Smooth muscle cell of the brain vasculature (primary cell): ENCODE measurements at regions not wholly inside any gene's neighbourhood (a gene's known extent, or its start where the extent isn't known, plus 50 kb on each side); places are given as distances from the start of the nearest gene placed in this dataset.
"Not testable (repeated sequence)": the region's sequence is repeated elsewhere in the genome, so short reads cannot be mapped to it uniquely, and the experiment has no call there.

Source experiments
- DNase-seq: peaks from one replicate; pipeline ENCODE4 v3.0.0-alpha.2; 2012; ENCODE audit warnings: low read depth, low spot score

DNA sequence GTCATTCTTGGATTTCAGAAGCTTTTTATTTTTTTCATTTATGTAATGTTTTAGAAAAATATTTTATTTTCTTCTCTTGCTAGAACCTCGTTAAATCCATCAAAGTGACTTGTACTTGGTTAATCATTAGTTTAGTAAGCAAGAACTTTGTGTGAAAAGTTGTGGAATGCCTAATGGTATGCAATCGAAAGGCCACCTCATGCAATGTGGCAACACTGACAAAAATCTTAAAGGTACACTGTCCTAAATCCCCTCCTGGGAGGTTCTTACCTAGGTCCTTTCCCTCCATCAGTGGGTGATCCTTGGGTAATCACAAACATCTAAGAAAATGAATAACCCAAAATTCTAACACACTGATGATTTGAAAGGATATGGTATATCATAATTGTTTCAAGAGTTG is 304.2 kb downstream of the DNAH5 start:
- no peak for DNase-seq

DNA sequence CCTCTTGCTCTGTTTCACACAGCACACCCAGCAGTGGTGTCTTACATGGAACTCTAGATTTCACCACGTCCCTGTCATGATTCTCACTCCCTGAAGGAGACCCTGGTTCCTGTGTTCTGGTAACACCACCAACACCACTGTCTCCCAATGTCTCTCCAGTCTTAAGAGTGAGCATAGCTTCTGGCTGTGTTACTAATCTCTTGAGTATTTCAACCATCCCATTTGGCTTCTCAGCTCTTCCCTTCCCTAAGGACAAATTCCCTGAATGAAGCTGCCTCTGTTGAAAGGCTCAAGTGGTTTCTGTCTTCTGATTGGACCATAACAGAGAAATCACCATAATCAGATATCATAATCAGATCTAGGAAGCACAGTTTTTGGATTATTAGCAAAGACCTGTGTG is 311.8 kb downstream of the DNAH5 start:
- no peak for DNase-seq

DNA sequence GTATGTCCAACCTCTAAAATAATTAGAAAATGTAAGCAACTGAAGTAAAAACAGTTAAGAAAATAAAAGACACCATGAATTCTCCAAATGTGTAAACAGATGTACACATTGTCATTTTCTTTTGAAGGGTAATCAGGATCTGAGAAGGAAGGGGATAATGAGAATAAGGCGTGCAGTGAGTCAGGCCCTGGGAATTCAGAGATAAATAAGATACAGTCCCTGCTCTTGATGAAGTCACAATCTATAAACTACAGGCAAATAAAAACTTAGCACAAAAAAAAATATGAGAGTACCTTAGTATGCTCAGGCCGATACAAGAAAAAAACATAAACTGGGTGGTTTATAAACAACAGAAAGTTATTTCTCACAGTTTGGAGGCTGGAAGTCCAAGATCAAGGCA is 315.3 kb downstream of the DNAH5 start:
- DNase-seq = no peak

DNA sequence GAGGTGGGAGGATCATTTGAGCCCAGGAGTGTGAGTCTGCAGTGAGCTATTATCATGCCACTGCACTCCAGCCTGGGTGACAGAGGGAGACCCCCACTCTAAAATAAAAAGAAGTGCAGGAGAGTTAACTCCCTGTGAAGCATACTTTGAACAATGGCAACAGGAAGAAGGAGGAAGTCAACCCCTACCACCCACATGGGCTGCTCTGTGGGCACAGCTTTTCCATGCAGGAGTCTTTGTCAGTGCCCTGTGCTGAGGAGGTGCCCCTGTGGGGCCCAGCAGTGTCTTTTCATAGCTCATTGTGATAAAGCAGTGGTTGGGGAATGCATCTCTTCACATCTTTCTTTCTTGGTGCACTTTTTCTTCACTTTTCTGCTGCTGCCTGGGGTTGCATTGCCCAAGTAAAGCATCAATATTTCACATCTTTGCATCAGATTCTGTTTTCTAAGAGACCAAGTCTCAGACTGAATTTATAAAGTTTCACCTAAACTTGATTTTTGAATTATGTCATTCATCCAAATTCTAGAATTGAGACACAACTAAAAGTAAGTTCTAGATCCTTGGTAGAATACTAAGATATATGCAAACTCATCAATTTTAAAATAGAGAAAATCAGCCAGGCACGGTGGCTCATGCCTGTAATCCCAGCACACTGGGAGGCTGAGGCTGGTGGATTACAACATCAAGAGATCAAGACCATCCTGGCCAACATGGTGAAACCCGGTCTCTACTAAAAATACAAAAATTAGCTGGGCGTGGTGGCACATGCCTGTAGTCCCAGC is 316.6 kb downstream of the DNAH5 start:
- DNase-seq = no peak

DNA sequence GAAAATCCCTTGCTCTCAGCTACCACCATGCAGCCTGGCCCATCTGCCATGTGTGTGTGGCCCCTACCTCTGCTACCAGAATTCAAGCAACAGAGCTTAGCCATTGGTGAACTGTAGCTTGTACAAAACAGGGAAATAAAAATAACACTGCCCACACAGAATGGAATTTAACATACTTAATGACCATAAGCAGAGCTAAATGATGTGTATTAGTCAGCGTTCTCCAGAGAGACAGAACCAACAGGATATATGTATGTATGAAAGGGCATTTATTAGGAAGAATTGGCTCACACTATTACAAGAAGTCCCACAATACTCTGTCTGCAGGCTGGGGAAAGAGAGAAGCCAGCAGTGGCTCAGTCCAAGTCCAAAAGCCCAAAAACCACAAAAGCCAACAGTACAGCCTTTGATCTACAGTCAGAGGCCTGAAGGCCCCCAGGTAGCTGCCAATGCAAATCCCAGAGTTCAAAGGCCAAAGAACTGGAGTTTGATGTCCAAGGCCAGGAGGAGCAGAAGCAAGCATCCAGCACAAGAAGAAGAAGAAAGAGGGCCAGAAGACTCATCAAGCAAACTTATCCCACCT is 318.8 kb downstream of the DNAH5 start:
- no peak for DNase-seq

DNA sequence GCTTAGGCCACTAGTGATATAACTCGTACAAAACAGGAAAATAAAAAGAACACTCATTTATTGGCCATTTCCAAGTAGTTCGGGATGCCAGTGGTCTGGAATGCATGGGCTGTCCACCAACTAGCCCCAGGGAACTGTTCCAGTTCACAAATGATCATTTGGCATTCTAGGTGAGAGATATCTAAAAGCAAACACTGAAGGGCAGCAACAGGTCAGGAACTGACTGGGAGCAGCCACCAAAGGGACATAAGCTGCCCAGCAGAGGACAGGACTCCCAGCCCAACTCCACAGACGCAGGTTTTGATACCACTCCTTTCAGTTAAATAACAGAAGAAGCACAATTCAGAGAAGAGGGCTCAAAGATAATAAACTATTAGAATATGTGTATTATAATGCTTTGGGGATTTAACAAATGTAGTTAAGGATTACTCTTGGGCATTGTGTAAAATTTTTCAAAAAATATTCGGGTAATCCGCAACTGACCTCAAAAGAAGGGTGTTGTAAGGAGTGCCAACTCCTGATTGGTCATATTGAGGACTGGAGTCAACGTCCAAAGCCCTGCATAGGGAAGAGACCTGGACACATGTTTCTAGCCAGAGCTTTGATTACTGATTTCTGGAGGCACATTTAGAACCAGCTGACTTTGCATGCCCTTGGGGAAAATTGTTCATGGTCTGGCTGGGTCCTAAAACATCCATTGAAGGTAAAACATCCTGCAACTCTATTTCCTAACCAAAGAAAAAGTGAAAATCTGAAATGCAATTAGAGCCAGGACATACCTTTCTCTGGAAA is 320.0 kb downstream of the DNAH5 start:
- no peak for DNase-seq

DNA sequence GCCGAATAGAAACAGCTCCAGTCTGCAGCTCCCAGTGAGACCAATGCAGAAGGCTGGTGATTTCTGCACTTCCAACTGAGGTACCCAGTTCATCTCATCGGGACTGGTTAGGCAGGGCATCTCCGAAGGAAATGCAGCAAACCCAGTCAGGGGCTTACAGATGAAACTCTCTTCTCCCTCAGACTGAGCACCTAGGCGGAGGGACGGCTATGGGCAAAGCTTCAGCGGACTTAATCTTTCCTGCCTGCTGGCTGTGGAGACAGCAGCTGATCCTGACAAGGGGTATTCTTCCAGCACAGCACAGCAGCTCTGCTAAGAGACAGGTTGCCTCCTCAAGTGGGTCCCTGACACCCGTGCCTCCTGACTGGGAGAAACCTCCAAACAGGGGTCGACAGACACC is 330.9 kb downstream of the DNAH5 start:
- DNase-seq = no peak

DNA sequence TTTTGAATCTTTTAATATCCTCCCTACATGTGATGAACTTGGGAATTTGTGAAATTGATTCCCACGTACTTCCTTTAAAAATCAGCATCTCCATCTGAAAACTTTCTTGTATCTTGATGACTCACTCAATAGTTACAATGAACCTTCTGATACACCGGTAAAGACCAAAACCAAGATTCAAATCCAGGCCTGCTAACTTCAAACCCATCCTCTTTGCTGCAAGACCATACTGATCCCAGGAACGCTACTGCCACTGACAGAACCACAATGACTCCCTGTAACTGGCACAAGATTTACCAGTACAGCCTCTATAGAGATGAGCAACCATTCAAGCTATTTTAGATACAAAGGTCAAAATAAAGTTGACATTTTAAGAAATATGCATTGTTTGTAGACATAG is 332.9 kb downstream of the DNAH5 start:
- DNase-seq = no peak

DNA sequence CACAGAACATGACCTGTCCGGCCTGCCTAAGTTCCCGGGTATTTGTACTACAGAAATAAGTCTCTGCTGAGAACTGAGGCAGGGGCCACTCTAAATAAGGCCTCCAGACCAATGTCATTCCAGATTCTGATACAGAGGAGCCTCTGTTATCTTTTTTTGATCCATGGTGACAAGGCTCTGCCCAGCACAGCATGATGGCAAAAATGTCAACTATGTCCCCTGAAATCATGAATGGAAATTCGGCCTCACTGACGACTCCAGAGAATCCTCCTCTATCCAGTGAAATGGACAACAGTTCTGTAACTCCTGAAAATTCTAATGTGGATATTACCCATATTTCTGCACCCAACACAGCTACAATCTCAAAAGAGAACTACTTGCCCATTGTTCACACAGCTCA is 335.0 kb downstream of the DNAH5 start:
- DNase-seq = no peak

DNA sequence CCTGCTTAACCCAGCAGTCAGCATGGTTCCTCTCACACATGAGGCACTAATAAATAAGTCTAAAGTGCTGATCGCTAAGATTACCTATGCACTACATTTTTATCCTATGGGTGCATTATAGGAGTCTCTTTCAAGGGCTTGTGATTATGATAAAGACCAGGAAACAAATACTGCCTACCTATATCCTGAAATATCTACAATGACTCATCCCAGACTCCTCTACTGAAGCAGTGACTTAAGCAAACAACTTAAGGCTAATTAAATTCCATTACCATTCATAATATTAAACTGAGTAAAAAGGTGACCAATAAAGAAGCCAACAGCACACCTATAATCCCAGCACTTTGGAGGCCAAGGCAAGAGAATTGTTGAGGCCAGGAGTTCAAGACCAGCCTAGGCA is 338.4 kb downstream of the DNAH5 start:
- no peak for DNase-seq

DNA sequence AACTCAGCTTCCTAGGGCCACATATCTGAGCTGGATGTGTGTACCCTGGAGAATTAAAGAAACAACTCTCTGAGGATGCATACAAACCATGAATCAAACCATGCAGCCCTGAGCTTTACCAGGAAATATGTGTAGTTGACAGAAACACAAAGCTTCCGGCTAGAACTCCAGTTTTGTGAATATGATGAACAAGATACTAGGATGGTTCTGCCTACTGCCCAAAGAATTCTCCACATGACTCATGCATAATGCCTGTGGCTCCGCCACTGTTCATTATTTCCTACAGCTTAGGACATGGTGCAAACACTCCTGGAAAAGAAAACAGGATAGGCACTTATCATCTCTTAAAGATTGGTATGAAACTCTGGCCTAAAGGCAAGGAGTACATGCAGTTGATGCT is 343.4 kb downstream of the DNAH5 start:
- DNase-seq = no peak

DNA sequence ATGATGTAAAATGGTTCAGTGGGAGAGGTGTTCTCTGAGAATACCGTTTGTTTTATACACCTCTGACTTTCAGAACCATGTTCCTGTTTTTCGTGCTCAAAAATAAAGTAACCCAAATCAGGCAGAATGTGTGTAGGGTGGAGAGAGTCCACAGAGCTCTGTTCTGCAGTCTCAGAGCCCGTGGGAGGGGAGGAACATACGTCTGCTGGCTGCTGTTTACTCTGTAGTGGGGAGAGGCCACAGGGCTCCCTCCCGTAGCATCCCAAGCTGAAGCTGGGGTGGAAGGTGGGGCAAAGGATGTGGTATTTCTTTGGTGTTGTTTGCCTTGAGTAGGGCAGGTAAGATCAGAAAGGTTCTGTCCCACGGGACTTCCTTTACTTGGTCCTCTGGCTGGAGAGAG is 348.5 kb downstream of the DNAH5 start:
- no peak for DNase-seq

DNA sequence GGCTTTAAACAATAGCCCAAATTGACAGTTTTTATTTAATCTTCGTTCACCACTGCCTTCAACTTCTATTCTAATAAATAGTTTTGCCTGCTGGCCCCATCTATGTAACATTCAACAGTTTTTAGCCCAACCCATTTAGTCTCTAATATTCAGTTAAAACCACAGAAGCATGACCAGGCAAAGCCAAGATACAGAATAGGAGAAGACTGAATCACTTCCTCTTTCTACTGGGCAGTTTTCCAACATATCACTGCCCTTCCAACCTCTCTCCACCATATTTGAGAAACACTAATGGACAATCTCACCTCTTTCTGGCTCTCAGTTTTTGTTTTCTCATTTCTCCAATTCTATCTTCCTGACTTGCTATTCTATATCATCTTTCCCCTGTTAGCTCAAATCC is 352.9 kb downstream of the DNAH5 start:
- DNase-seq = no peak

DNA sequence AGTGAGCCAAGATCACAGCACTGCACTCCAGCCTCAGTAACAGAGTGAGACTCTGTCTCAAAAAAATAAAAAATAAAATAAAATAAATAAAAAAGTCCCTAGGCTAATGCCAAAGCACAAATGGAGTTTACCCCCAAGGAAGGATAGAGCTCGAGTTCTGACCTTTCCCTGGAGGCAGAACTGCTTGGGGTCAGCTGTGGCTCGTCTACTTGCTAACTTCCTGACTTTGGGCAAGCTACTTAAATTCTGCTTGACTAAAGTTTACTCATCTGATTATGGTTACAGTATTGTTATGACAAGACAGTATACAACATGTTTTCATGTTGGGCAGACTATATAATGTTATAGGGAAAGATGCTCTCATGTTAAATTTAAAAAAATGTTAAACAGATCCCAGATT is 359.2 kb downstream of the DNAH5 start:
- DNase-seq = no peak

DNA sequence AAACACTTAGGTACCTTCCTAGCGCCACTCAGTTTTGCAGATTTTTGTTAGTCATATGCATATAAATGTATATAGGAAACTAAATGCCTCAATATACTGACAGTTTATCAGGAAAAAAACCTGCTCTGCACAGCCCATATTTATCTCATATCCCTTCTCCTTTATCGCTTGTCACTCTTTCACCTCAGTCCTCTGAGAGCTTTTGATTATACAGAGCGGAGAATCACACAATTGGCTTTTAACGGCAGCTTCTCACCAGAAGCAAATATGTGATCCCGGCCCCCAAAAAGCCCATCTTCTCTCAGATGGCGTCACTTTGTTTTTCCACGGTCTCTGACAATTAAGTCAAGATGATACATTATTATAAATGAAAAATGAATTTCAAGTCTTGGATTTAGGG is 362.6 kb downstream of the DNAH5 start:
- DNase-seq = no peak

DNA sequence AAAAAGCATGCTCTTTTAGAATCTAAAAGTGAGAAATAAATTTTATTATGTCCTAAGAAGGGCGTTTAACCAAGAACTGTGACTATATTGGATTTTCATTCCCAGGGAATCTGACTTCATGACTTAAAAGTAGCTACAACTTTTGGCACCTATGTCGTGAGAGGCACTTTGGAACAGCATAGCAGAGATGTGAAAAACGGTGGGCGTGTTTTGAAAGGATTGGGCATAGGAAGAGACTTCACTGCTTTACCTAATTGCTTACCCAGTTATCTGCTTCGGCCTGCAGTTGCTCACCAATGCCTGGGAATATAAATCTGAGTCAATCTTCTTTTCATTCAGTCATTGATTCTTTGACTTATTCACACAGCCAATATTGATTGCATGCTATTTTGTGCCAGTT is 363.4 kb downstream of the DNAH5 start:
- no peak for DNase-seq

DNA sequence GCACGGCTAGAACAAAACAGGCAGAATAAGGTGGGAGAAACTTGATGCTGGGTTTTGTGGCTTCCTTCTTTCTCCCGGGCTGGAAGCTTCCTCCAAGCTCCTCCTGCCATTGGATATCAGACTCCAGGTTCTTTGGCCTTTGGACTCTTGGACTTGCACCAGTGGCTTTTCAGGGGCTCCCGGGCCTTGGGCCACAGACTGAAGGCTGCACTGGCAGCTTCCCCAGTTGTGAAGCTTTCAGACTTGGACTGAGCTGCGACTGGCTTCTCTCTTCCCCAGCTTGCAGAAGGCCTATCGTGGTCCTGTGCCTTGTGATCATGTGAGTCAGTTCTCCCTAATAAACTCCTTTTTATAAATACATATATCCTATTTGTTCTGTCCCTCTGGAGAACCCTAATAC is 364.4 kb downstream of the DNAH5 start:
- no peak for DNase-seq

DNA sequence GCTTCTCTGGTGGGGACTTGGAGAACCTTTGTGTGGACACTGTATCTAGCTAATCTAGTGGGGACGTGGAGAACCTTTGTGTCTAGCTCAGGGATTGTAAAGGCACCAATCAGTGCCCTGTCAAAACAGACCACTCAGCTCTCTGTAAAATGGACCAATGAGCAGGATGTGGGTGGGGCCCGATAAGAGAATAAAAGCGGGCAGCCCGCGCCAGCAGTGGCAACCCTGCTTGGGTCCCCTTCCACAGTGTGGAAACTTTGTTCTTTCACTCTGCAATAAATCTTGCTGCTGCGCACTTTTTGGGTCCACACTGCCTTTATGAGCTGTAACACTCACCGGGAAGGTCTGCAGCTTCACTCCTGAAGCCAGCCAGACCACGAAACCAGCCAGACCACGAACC is 365.4 kb downstream of the DNAH5 start:
- not testable (repeated sequence) for DNase-seq

DNA sequence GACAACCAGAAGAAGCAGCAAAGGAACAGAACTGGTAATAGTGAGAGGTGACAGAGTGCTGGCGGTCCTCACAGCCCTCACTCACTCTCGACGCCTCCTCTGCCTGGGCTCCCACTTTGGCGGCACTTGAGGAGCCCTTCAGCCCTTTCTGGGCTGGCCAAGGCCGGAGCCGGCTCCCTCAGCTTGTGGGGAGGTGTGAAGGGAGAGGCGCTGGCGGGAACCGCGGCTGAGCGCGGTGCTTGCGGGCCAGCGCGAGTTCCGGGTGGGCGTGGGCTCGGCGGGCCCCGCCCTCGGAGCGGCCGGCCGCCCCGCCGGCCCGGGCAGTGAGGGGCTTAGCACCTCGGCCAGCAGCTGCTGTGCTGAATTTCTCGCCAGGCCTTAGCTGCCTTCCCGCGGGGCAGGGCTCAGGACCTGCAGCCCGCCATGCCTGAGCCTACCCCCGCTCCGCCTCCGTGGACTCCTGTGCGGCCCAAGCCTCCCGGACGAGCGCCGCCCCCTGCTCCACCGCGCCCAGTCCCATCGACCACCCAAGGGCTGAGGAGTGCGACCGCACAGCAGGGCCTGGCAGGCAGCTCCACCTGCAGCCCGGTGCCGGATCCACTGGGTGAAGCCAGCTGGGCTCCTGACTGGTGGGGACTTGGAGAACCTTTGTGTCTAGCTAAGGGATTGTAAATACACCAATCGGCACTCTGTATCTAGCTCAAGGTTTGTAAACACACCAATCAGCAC is 366.0 kb downstream of the DNAH5 start:
- not testable (repeated sequence) for DNase-seq

DNA sequence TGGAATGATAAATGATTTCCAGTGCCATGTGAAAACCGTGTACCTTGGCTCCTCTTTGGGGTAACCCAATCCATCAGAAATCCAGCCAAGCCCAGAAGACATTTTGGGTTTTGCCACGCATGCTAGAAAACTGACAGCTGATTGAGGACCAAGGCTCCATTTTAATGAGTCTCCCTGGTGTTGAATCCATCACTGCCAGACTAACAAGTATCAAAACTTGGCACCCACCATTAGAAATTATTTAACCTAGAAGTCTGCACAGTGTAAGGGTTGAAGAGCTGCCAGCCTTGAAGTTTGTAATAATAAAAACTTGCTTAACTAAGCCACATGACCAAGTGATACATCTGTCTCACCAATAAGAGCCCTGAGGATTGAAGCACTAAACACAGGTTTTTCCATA is 369.9 kb downstream of the DNAH5 start:
- DNase-seq = no peak

DNA sequence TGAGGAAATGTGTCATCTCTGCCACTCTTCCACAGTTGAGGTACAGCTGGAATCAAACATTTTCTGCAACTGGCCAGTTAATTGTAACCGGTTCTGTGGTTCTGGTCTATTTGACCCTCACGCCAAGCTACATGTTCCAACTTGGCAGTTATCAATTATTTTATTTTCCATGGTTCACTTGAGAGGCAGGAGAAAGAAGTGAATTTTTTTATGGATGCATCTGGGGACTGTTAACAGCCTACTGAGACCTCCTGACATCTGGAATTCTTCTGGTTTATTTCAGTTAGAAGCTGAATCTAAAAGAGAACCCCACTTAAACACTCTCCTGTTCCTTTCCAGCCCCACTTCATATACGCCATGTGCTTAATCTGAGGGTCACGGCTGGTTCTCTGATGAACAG is 372.3 kb downstream of the DNAH5 start:
- no peak for DNase-seq

DNA sequence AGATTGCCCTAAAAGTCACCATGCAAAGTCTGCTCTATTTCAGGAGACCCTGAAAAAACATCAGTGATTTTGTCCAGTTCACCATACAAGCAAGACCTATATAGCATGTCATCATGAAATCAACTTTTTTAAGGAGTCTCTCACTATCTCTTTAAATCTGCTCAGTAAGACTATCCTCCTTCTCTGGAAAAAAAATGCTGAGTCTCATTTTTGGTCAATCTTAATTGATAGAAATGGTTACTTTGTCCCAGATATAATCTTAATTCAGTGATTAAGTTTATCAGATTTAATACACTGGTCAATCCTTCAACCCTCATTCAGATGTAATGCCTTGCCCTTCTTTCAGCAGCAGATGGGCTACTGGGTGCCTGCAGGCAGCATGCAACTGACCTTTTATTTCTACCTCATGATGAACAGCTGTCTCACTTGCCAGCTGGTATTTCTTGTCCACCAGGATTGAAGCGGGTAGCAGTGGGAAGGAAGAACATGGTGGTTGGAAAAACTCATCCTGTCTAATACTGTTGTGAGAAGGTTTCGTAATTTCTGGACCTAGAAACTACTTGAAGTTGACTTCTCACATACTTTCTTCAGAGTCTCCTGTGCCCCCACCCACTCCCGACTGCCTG is 375.3 kb downstream of the DNAH5 start:
- no peak for DNase-seq
